ENCODE measurements at regions not wholly inside any gene's neighbourhood (a gene's known extent, or its start where the extent isn't known, plus 50 kb on each side); places are given as distances from the start of the nearest gene placed in this dataset.

GRCh38 chr16:51410125-51410524 lies 259.1 kb upstream of the SALL1 start:
- Histone ChIP-seq H3K27me3 (replicated peaks in 1 of 7) (no peaks in the 10 kb centered on the region), H3K9me3 (no peaks in the 10 kb centered on the region), H3K27ac (no peak overlapping the region), H3K4me3 (no peak overlapping the region), H3K36me3 (no peaks in the 10 kb centered on the region), H3K4me1 (no peaks in the 10 kb centered on the region)
- intact Hi-C loops (cut with DNase I; ENCODE audit: low total_unique reads) = no loop called here
- no peak for DNase-seq
- TF ChIP-seq CTCF (IDR thresholded peaks at IDR 0.05 in 8 of 11, conservative IDR thresholded peaks at IDR 0.05 in 3 of 11) (no peak), POLR2AphosphoS5 (IDR thresholded peaks at IDR 0.05) (no peak), POLR2A (IDR thresholded peaks at IDR 0.05) (no peak)
- 73 to 86% (median 81%) methylated on average over 2 of the region's 2 CpGs for WGBS, 5 donors

- Histone ChIP-seq H3K36me3 (no peaks in the 10 kb centered on the region), H3K9me3 (no peaks in the 10 kb centered on the region), H3K4me1 (no peaks in the 10 kb centered on the region), H3K27ac (no peak overlapping the region), H3K4me3 (no peak overlapping the region), H3K27me3 (replicated peaks in 1 of 7) (no peaks in the 10 kb centered on the region)
- intact Hi-C loops (cut with DNase I; ENCODE audit: low total_unique reads) = no loop called here
- TF ChIP-seq POLR2AphosphoS5 (IDR thresholded peaks at IDR 0.05) (no peak), CTCF (IDR thresholded peaks at IDR 0.05 in 8 of 11, conservative IDR thresholded peaks at IDR 0.05 in 3 of 11) (no peak), POLR2A (IDR thresholded peaks at IDR 0.05) (no peak)
- WGBS, 5 donors = 87 to 95% (median 92%) methylated on average over 5 of the region's 5 CpGs
- DNase-seq = no peak
Observed at GRCh38 chr16:51409001-51409675, 258.1 kb upstream of the SALL1 start.

GRCh38 chr16:51408357-51408756 lies 257.3 kb upstream of the SALL1 start:
- H3K9me3 ChIP-seq = peaks cover 0 to 2% (median 0%) of the 10 kb centered on the region in 8 donors
- H3K4me3 ChIP-seq = no peak overlapping the region
- intact Hi-C loops (cut with DNase I; ENCODE audit: low total_unique reads) = no loop called here
- H3K27ac ChIP-seq = no peak overlapping the region
- WGBS, 5 donors = 36 to 49% (median 39%) methylated on average over 4 of the region's 4 CpGs
- TF ChIP-seq POLR2AphosphoS5 (IDR thresholded peaks at IDR 0.05) (no peak), CTCF (IDR thresholded peaks at IDR 0.05 in 8 of 11, conservative IDR thresholded peaks at IDR 0.05 in 3 of 11) (no peak), POLR2A (IDR thresholded peaks at IDR 0.05) (no peak)
- H3K4me1 ChIP-seq = no peaks in the 10 kb centered on the region
- DNase-seq = no peak
- H3K36me3 ChIP-seq = no peaks in the 10 kb centered on the region
- H3K27me3 ChIP-seq (replicated peaks in 1 of 7) = no peaks in the 10 kb centered on the region

GRCh38 chr16:51407921-51408320 lies 256.9 kb upstream of the SALL1 start:
- intact Hi-C loops (cut with DNase I; ENCODE audit: low total_unique reads) = no loop called here
- Histone ChIP-seq H3K27me3 (replicated peaks in 1 of 7) (no peaks in the 10 kb centered on the region), H3K36me3 (no peaks in the 10 kb centered on the region), H3K9me3 (peaks cover 0 to 5% (median 0%) of the 10 kb centered on the region in 8 donors), H3K4me3 (no peak overlapping the region), H3K4me1 (no peaks in the 10 kb centered on the region), H3K27ac (no peak overlapping the region)
- no peak for DNase-seq
- 85 to 96% (median 88%) methylated on average over 1 of the region's 1 CpG for WGBS, 5 donors
- TF ChIP-seq CTCF (IDR thresholded peaks at IDR 0.05 in 8 of 11, conservative IDR thresholded peaks at IDR 0.05 in 3 of 11) (no peak), POLR2A (IDR thresholded peaks at IDR 0.05) (no peak), POLR2AphosphoS5 (IDR thresholded peaks at IDR 0.05) (no peak)
